WTC11 (cell line): ENCODE measurements at regions not wholly inside any gene's neighbourhood (a gene's known extent, or its start where the extent isn't known, plus 50 kb on each side); places are given as distances from the start of the nearest gene placed in this dataset.

Experiments
- ATAC-seq: fragments of 200-7000 bp; cut with Tn5 transposase; 2 replicates; pipeline ENCODE4 v1.10.0; 2021; ENCODE audit warnings: mild to moderate bottlenecking, moderate library complexity
- CTCF ChIA-PET: fragments of 300-600 bp; sonication (Branson Sonifier 250); formaldehyde crosslinking; loops from one replicate; lab custom pipeline; 2021; ENCODE audit warnings: antibody characterized with exemption; lab: Charles Lee
- POLR2A ChIA-PET: fragments of 350-600 bp; sonication (Branson Sonifier 250); formaldehyde crosslinking; loops from one replicate; lab custom pipeline; 2021; ENCODE audit warnings: antibody characterized with exemption; lab: Charles Lee
- DNase-seq: peaks from one replicate; pipeline ENCODE4 v3.0.0; 2021; ENCODE audit warnings: low spot score
- H3K27ac Mint-ChIP-seq: 2 replicates; pipeline ENCODE4 v1.8.0; 2021; ENCODE audit warnings: mixed read lengths
- H3K27me3 Mint-ChIP-seq: 2 replicates; pipeline ENCODE4 v1.8.0; 2021; ENCODE audit warnings: low read depth, mild to moderate bottlenecking, moderate library complexity, mixed read lengths
- H3K36me3 Mint-ChIP-seq: 2 replicates; pipeline ENCODE4 v1.8.0; 2021; ENCODE audit warnings: mixed read lengths
- H3K4me1 Mint-ChIP-seq: 2 replicates; pipeline ENCODE4 v1.8.0; 2022; ENCODE audit warnings: mixed read lengths
- H3K4me3 Mint-ChIP-seq: 2 replicates; pipeline ENCODE4 v1.8.0; 2021; ENCODE audit warnings: mild to moderate bottlenecking, moderate library complexity, mixed read lengths
- H3K9me3 Mint-ChIP-seq: 2 replicates; pipeline ENCODE4 v1.8.0; 2021; ENCODE audit warnings: mixed read lengths
- CBFB ChIP-seq: sonication (generic); formaldehyde crosslinking; IDR thresholded peaks from 2 replicates; pipeline ENCODE4 v1.8.1; 2022; ENCODE audit warnings: mild to moderate bottlenecking, low read depth, missing genetic modification reagents
- CTCF ChIP-seq: fragments of 200-600 bp; IDR thresholded peaks from 2 replicates; pipeline ENCODE4 v1.8.0; 2022; ENCODE audit warnings: antibody characterized with exemption
- E2F1 ChIP-seq: sonication (generic); formaldehyde crosslinking; IDR thresholded peaks from 2 replicates; pipeline ENCODE4 v1.8.0; 2022; ENCODE audit warnings: mild to moderate bottlenecking, missing genetic modification reagents
- ELF4 ChIP-seq: sonication (generic); formaldehyde crosslinking; IDR thresholded peaks from 2 replicates; pipeline ENCODE4 v1.8.1; 2022; ENCODE audit warnings: low read depth, mild to moderate bottlenecking, moderate library complexity, missing genetic modification reagents
- ERG ChIP-seq: fragments of 250-450 bp; sonication (Bioruptor Pico); IDR thresholded peaks from 2 replicates; pipeline ENCODE4 v1.8.0; 2021; ENCODE audit warnings: mild to moderate bottlenecking
- ETV6 ChIP-seq: sonication (generic); formaldehyde crosslinking; IDR thresholded peaks from 2 replicates; pipeline ENCODE4 v1.8.1; 2022; ENCODE audit warnings: mild to moderate bottlenecking, missing genetic modification reagents
- FOXP1 ChIP-seq: sonication (generic); formaldehyde crosslinking; IDR thresholded peaks from 2 replicates; pipeline ENCODE4 v1.8.0; 2022; ENCODE audit warnings: missing genetic modification reagents, mild to moderate bottlenecking, moderate library complexity, borderline replicate concordance
- GABPB1 ChIP-seq: sonication (generic); formaldehyde crosslinking; IDR thresholded peaks from 2 replicates; pipeline ENCODE4 v1.8.1; 2023; ENCODE audit warnings: mild to moderate bottlenecking, missing genetic modification reagents
- GTF2I ChIP-seq: fragments of 250-450 bp; sonication (Bioruptor Pico); conservative IDR thresholded peaks from 2 replicates; pipeline ENCODE4 v1.4.0; 2021; ENCODE audit warnings: mild to moderate bottlenecking
- IRF1 ChIP-seq: sonication (generic); formaldehyde crosslinking; IDR thresholded peaks from 2 replicates; pipeline ENCODE4 v1.8.0; 2023; ENCODE audit warnings: missing genetic modification reagents
- MLX ChIP-seq: sonication (generic); formaldehyde crosslinking; IDR thresholded peaks from 2 replicates; pipeline ENCODE4 v1.8.1; 2023; ENCODE audit warnings: mild to moderate bottlenecking, missing genetic modification reagents, moderate library complexity
- MXD4 ChIP-seq: fragments of 250-450 bp; sonication (Bioruptor Pico); IDR thresholded peaks from 2 replicates; pipeline ENCODE4 v1.8.0; 2021; ENCODE audit warnings: mild to moderate bottlenecking, moderate library complexity, borderline replicate concordance
- NFATC4 ChIP-seq: fragments of 250-450 bp; sonication (Bioruptor Pico); IDR thresholded peaks from 2 replicates; pipeline ENCODE4 v1.9.0; 2021; ENCODE audit warnings: mild to moderate bottlenecking
- NFYB ChIP-seq: sonication (generic); formaldehyde crosslinking; conservative IDR thresholded peaks from 2 replicates; pipeline ENCODE4 v1.8.0; 2022; ENCODE audit warnings: low read depth, missing genetic modification reagents
- PREB ChIP-seq: sonication (generic); formaldehyde crosslinking; IDR thresholded peaks from 2 replicates; pipeline ENCODE4 v1.8.1; 2022; ENCODE audit warnings: mild to moderate bottlenecking, missing genetic modification reagents, moderate library complexity, borderline replicate concordance
- SMAD4 ChIP-seq: sonication (generic); formaldehyde crosslinking; IDR thresholded peaks from 2 replicates; pipeline ENCODE4 v1.8.0; 2022; ENCODE audit warnings: mild to moderate bottlenecking, missing genetic modification reagents
- SP1 ChIP-seq: sonication (generic); formaldehyde crosslinking; conservative IDR thresholded peaks from 2 replicates; pipeline ENCODE4 v1.8.1; 2022; ENCODE audit warnings: missing genetic modification reagents
- USF1 ChIP-seq: sonication (generic); formaldehyde crosslinking; IDR thresholded peaks from 2 replicates; pipeline ENCODE4 v1.8.0; 2022; ENCODE audit warnings: mild to moderate bottlenecking, missing genetic modification reagents
- ZBTB21 ChIP-seq: sonication (generic); formaldehyde crosslinking; IDR thresholded peaks from 2 replicates; pipeline ENCODE4 v1.8.1; 2023; ENCODE audit warnings: mild to moderate bottlenecking, missing genetic modification reagents, borderline replicate concordance
- ZBTB43 ChIP-seq: sonication (generic); formaldehyde crosslinking; IDR thresholded peaks from 2 replicates; pipeline ENCODE4 v1.8.1; 2023; ENCODE audit warnings: mild to moderate bottlenecking, missing genetic modification reagents
- ZNF232 ChIP-seq: sonication (generic); formaldehyde crosslinking; IDR thresholded peaks from 2 replicates; pipeline ENCODE4 v1.8.0; 2022; ENCODE audit warnings: mild to moderate bottlenecking, missing genetic modification reagents
- ZNF396 ChIP-seq: fragments of 250-450 bp; sonication (Bioruptor Pico); IDR thresholded peaks from 2 replicates; pipeline ENCODE4 v1.8.0; 2021; ENCODE audit warnings: mild to moderate bottlenecking, moderate library complexity, borderline replicate concordance
- ZNF425 ChIP-seq: fragments of 250-450 bp; sonication (Bioruptor Pico); conservative IDR thresholded peaks from 2 replicates; pipeline ENCODE4 v1.9.0; 2021; ENCODE audit warnings: mild to moderate bottlenecking
- ZSCAN18 ChIP-seq: fragments of 250-450 bp; sonication (Bioruptor Pico); IDR thresholded peaks from 2 replicates; pipeline ENCODE4 v2.1.2; 2022; ENCODE audit warnings: mild to moderate bottlenecking, moderate library complexity

- Mint-ChIP-seq H3K4me3 (peak overlapping the region; percentile 82), H3K36me3 (no peaks in the 10 kb centered on the region), H3K9me3 (peaks cover 6% of the 10 kb centered on the region), H3K27ac (no peak overlapping the region), H3K4me1 (peaks cover 11% of the 10 kb centered on the region), H3K27me3 (peaks cover 51% of the 10 kb centered on the region)
- ATAC-seq, result no peak
- DNase-seq, result no peak
- POLR2A ChIA-PET, result no interaction called here
- TF ChIP-seq SP1 (CRISPR knock-in tag) (no peak), IRF1 (CRISPR knock-in tag) (no peak), USF1 (CRISPR knock-in tag) (no peak), SMAD4 (no peak), MLX (CRISPR knock-in tag) (no peak), GABPB1 (no peak), ZNF396 (no peak), NFATC4 (CRISPR knock-in tag) (no peak), CBFB (no peak), E2F1 (CRISPR knock-in tag) (no peak), ZBTB21 (no peak), NFYB (CRISPR knock-in tag) (no peak), ZNF232 (no peak), ERG (CRISPR knock-in tag) (no peak), PREB (CRISPR knock-in tag) (no peak), ETV6 (CRISPR knock-in tag) (no peak), GTF2I (CRISPR knock-in tag) (no peak)
- TF ChIP-seq, all 79 proteins: peak for 0
- CTCF ChIA-PET, result interaction anchor here (1.2 to 2.5 kb wide), 4 partner anchors 11 to 1401 kb away, joined by 3 to 39 read pairs (median 6); no protein-coding TSS in a partner anchor
These were observed 94.2 kb downstream of the CD8B2 start for GRCh38 chr2:106581328-106581727.

GRCh38 chr2:106581755-106582147 lies 94.6 kb downstream of the CD8B2 start:
- POLR2A ChIA-PET, result no interaction called here
- Mint-ChIP-seq H3K4me3 (peak overlapping the region; percentile 82), H3K27ac (no peak overlapping the region), H3K4me1 (peaks cover 10% of the 10 kb centered on the region), H3K9me3 (peaks cover 6% of the 10 kb centered on the region), H3K36me3 (no peaks in the 10 kb centered on the region), H3K27me3 (peaks cover 51% of the 10 kb centered on the region)
- CTCF ChIA-PET, result interaction anchor here (0.6 to 2.5 kb wide), 8 partner anchors 10 to 1402 kb away, joined by 3 to 39 read pairs (median 4); no protein-coding TSS in a partner anchor
- ATAC-seq, result no peak
- DNase-seq, result no peak
- no peak for TF ChIP-seq ZSCAN18 (CRISPR knock-in tag)
- TF ChIP-seq MXD4 (CRISPR knock-in tag), result no peak
- no peak for TF ChIP-seq ZNF425 (CRISPR knock-in tag)
- no peak for TF ChIP-seq ELF4 (CRISPR knock-in tag)
- no peak for TF ChIP-seq CTCF
- TF ChIP-seq FOXP1 (CRISPR knock-in tag), result no peak
- TF ChIP-seq ZBTB43 (CRISPR knock-in tag), result no peak
